ENCODE measurements at regions not wholly inside any gene's neighbourhood (a gene's known extent, or its start where the extent isn't known, plus 50 kb on each side); places are given as distances from the start of the nearest gene placed in this dataset.

- Histone ChIP-seq H3K4me1 (ENCODE audit: control insufficient read depth, insufficient read depth, low read length) (peaks cover 6% of the 10 kb centered on the region), H3K9me3 (ENCODE audit: control insufficient read depth in 2 of 2, low read length in 2 of 2) (no peaks in the 10 kb centered on the region), H3K36me3 (ENCODE audit: control insufficient read depth in 2 of 2, insufficient read depth in 2 of 2, low read length in 2 of 2) (no peaks in the 10 kb centered on the region), H3K9ac (ENCODE audit: low read length in 2 of 2) (no peak overlapping the region), H3K27me3 (ENCODE audit: control insufficient read depth in 1 of 2, insufficient read depth in 2 of 2, low read length in 2 of 2) (no peaks in the 10 kb centered on the region), H3K27ac (ENCODE audit: low read length) (no peak overlapping the region), H3K4me3 (ENCODE audit: low read length in 2 of 2) (no peak overlapping the region)
Measured at GRCh38 chr10:124287071-124287685, 131.5 kb downstream of the OAT start.

GRCh38 chr10:124286621-124287020 is 132.1 kb downstream of the OAT start:
- Histone ChIP-seq H3K36me3 (ENCODE audit: control insufficient read depth in 2 of 2, insufficient read depth in 2 of 2, low read length in 2 of 2) (no peaks in the 10 kb centered on the region), H3K27me3 (ENCODE audit: control insufficient read depth in 1 of 2, insufficient read depth in 2 of 2, low read length in 2 of 2) (no peaks in the 10 kb centered on the region), H3K27ac (ENCODE audit: low read length) (no peak overlapping the region), H3K4me3 (ENCODE audit: low read length in 2 of 2) (no peak overlapping the region), H3K9ac (ENCODE audit: low read length in 2 of 2) (no peak overlapping the region), H3K4me1 (ENCODE audit: control insufficient read depth, insufficient read depth, low read length) (peaks cover 6% of the 10 kb centered on the region), H3K9me3 (ENCODE audit: control insufficient read depth in 2 of 2, low read length in 2 of 2) (no peaks in the 10 kb centered on the region)

DNA sequence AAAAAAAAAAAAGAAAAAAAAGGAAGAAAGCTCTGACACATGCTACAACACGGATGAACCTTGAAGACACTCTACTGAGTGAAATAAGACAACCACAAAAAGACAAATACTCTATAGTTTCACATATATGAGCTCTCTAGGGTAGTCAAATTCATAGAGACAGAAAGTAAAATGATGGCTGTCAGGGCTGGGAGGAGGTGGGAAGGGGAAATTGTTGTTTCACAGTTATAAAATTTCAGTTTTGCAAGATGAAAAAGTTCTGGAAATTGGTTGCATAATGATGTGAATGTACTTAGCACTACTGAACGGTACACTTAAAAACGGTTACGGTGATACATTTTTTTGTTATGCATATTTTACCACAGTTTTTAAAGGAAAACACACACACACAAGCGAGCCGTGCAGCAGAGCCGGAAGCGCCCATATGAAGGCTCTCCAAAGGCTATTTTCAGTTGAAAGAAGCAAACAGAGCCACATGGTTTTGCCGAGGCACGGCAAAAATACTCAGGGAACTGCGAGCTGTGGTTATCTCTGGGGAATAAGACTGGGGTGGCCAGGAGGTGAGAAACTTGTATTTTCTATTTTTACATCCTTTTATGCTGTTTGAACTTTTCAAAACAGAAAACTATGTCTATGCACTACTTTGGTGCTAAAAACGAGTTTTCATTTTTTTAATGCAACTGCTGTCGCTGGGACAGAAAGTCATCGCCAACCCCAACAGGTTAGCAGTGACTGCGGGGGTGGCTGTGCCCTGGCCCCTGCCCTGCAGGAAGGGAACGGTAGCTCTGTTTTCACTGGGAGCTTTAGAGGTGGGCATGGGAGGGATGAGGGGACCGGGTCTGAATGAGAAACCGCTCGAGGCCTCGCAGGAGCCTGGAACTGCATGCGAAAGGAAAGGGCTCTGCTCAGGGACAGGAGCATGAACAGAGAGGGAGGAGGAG is 132.9 kb downstream of the OAT start:
- H3K27ac ChIP-seq (ENCODE audit: low read length) = no peak overlapping the region
- no peak overlapping the region for H3K9ac ChIP-seq (ENCODE audit: low read length in 2 of 2)
- no peak overlapping the region for H3K4me3 ChIP-seq (ENCODE audit: low read length in 2 of 2)
- H3K27me3 ChIP-seq (ENCODE audit: control insufficient read depth in 1 of 2, insufficient read depth in 2 of 2, low read length in 2 of 2) = no peaks in the 10 kb centered on the region
- H3K9me3 ChIP-seq (ENCODE audit: control insufficient read depth in 2 of 2, low read length in 2 of 2) = no peaks in the 10 kb centered on the region
- no peaks in the 10 kb centered on the region for H3K36me3 ChIP-seq (ENCODE audit: control insufficient read depth in 2 of 2, insufficient read depth in 2 of 2, low read length in 2 of 2)
- H3K4me1 ChIP-seq (ENCODE audit: control insufficient read depth, insufficient read depth, low read length) = peaks cover 6% of the 10 kb centered on the region

- Histone ChIP-seq H3K9me3 (ENCODE audit: control insufficient read depth in 2 of 2, low read length in 2 of 2) (no peaks in the 10 kb centered on the region), H3K27ac (ENCODE audit: low read length) (no peak overlapping the region)
Measured at GRCh38 chr10:124283949-124284250, 134.8 kb downstream of the OAT start.

DNA sequence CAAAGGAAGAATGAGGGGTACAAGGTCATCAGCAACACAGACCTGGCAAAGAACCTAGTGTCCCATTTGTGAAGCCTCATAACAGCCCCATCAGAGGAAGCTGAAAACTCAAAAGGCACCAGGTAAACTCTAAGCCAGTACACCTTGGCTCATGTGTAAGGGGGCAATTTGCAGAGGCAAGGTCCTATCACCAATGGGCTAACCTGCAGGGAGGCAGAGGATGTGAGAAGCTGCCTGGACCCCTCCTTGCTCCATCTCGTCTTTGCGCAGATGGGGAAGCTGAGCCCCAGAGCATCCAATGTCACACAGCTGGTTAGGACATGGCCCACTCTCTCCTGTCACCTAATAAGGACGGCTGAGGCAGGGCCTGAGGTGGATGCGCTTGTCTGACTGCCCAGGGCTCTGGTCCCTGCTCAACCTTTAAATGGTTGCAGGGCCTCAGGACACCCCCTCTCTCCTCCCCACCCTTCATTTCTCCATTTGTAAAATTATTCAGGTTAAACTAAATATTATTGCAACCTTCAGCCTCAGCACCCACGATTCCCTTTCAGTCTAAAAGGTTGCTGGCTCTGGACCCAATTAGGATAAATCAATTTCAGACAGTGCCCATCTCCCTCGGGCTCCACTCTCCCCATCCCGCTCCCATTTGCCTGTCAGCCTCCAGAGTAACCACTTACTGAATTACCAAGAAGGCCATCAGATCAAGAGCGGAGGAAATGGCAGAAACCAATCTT is 135.3 kb downstream of the OAT start:
- H3K27ac ChIP-seq (ENCODE audit: low read length) = no peak overlapping the region
- H3K4me3 ChIP-seq (ENCODE audit: low read length in 2 of 2) = no peak overlapping the region
- H3K9me3 ChIP-seq (ENCODE audit: control insufficient read depth in 2 of 2, low read length in 2 of 2) = peaks cover 0 to 4% of the 10 kb centered on the region in 2 donors
- H3K4me1 ChIP-seq (ENCODE audit: control insufficient read depth, insufficient read depth, low read length) = peaks cover 4% of the 10 kb centered on the region
- no peaks in the 10 kb centered on the region for H3K27me3 ChIP-seq (ENCODE audit: control insufficient read depth in 1 of 2, insufficient read depth in 2 of 2, low read length in 2 of 2)
- no peaks in the 10 kb centered on the region for H3K36me3 ChIP-seq (ENCODE audit: control insufficient read depth in 2 of 2, insufficient read depth in 2 of 2, low read length in 2 of 2)
- H3K9ac ChIP-seq (ENCODE audit: low read length in 2 of 2) = no peak overlapping the region

More at GRCh38 chr10:124283949-124284250, 134.8 kb downstream of the OAT start:
- Histone ChIP-seq H3K4me1 (ENCODE audit: control insufficient read depth, insufficient read depth, low read length) (peaks cover 4% of the 10 kb centered on the region), H3K9ac (ENCODE audit: low read length in 2 of 2) (no peak overlapping the region), H3K27me3 (ENCODE audit: control insufficient read depth in 1 of 2, insufficient read depth in 2 of 2, low read length in 2 of 2) (no peaks in the 10 kb centered on the region), H3K4me3 (ENCODE audit: low read length in 2 of 2) (no peak overlapping the region), H3K36me3 (ENCODE audit: control insufficient read depth in 2 of 2, insufficient read depth in 2 of 2, low read length in 2 of 2) (no peaks in the 10 kb centered on the region)

DNA sequence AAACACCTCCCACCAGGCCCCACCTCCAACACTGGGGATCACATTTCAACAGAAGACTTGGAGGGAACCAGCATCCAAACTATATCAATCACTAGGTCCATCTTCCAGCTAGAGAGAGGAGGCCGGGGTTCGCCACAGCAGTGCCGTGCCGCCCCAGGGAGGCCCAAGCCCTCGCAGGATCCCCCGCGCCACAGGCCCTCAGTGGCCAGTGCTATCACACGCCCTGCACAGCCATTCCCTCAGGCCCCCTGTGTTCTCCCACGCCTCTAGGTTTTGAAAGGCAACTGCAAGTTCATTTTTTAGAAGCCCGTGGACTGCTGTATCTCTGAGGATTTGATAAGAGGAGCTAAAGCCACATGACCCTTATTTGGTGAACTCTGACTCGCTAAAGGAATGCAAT is 136.4 kb downstream of the OAT start:
- peaks cover 4% of the 10 kb centered on the region for H3K4me1 ChIP-seq (ENCODE audit: control insufficient read depth, insufficient read depth, low read length)
- no peak overlapping the region for H3K4me3 ChIP-seq (ENCODE audit: low read length in 2 of 2)
- no peak overlapping the region for H3K27ac ChIP-seq (ENCODE audit: low read length)
- no peak overlapping the region for H3K9ac ChIP-seq (ENCODE audit: low read length in 2 of 2)
- no peaks in the 10 kb centered on the region for H3K27me3 ChIP-seq (ENCODE audit: control insufficient read depth in 1 of 2, insufficient read depth in 2 of 2, low read length in 2 of 2)
- H3K36me3 ChIP-seq (ENCODE audit: control insufficient read depth in 2 of 2, insufficient read depth in 2 of 2, low read length in 2 of 2) = no peaks in the 10 kb centered on the region
- peaks cover 0 to 4% of the 10 kb centered on the region in 2 donors for H3K9me3 ChIP-seq (ENCODE audit: control insufficient read depth in 2 of 2, low read length in 2 of 2)

GRCh38 chr10:124281666-124282065 is 137.1 kb downstream of the OAT start:
- Histone ChIP-seq H3K27ac (ENCODE audit: low read length) (no peak overlapping the region), H3K4me3 (ENCODE audit: low read length in 2 of 2) (no peak overlapping the region), H3K4me1 (ENCODE audit: control insufficient read depth, insufficient read depth, low read length) (peaks cover 4% of the 10 kb centered on the region), H3K27me3 (ENCODE audit: control insufficient read depth in 1 of 2, insufficient read depth in 2 of 2, low read length in 2 of 2) (no peaks in the 10 kb centered on the region), H3K36me3 (ENCODE audit: control insufficient read depth in 2 of 2, insufficient read depth in 2 of 2, low read length in 2 of 2) (no peaks in the 10 kb centered on the region), H3K9me3 (ENCODE audit: control insufficient read depth in 2 of 2, low read length in 2 of 2) (peaks cover 0 to 4% of the 10 kb centered on the region in 2 donors), H3K9ac (ENCODE audit: low read length in 2 of 2) (no peak overlapping the region)

DNA sequence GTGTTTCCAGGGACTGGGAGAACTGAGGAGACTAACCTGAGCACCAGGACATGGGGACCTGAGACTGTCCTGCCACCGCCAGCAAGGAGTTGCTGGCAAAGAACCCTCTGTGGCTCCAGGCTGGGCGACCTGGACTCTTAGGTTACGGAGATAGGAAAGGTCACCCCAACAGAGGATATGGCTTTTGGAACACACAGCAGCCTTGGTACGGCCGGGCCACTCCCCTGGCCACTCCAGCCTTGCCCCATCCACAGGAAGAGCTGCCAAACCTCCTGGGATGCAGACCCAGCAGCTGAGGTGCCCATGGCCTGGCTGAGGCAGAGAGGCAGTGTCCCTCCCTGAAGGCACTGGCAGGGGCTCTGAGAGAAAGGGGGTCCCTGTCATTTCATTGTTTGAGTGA is 137.8 kb downstream of the OAT start:
- Histone ChIP-seq H3K36me3 (ENCODE audit: control insufficient read depth in 2 of 2, insufficient read depth in 2 of 2, low read length in 2 of 2) (no peaks in the 10 kb centered on the region), H3K4me3 (ENCODE audit: low read length in 2 of 2) (no peak overlapping the region), H3K9me3 (ENCODE audit: control insufficient read depth in 2 of 2, low read length in 2 of 2) (peaks cover 0 to 4% of the 10 kb centered on the region in 2 donors), H3K27ac (ENCODE audit: low read length) (no peak overlapping the region), H3K4me1 (ENCODE audit: control insufficient read depth, insufficient read depth, low read length) (no peaks in the 10 kb centered on the region), H3K27me3 (ENCODE audit: control insufficient read depth in 1 of 2, insufficient read depth in 2 of 2, low read length in 2 of 2) (no peaks in the 10 kb centered on the region), H3K9ac (ENCODE audit: low read length in 2 of 2) (no peak overlapping the region)

DNA sequence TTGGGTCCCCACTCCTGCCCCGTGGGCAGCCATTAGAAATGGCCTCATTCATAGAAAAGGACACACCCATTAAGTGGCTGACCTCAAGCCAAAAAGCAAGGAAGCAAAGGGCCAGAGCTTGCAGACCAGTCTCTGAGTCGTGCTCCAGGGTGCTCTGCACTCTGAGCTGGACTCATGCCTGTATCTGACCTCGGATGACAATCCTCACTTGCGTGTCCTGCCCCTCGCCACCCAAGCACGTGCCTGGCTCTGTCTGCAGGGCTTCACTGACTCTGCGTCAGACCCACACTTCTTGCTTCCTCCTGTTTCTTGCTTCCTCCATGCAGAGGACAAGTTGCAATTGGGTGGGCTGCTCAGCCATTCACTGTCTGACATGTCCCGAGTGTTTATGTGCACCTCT is 138.8 kb downstream of the OAT start:
- H3K9me3 ChIP-seq (ENCODE audit: control insufficient read depth in 2 of 2, low read length in 2 of 2) = peaks cover 0 to 4% of the 10 kb centered on the region in 2 donors
- no peak overlapping the region for H3K27ac ChIP-seq (ENCODE audit: low read length)
- H3K36me3 ChIP-seq (ENCODE audit: control insufficient read depth in 2 of 2, insufficient read depth in 2 of 2, low read length in 2 of 2) = no peaks in the 10 kb centered on the region
- H3K9ac ChIP-seq (ENCODE audit: low read length in 2 of 2) = no peak overlapping the region
- H3K4me1 ChIP-seq (ENCODE audit: control insufficient read depth, insufficient read depth, low read length) = no peaks in the 10 kb centered on the region
- no peak overlapping the region for H3K4me3 ChIP-seq (ENCODE audit: low read length in 2 of 2)
- H3K27me3 ChIP-seq (ENCODE audit: control insufficient read depth in 1 of 2, insufficient read depth in 2 of 2, low read length in 2 of 2) = no peaks in the 10 kb centered on the region

- Histone ChIP-seq H3K9me3 (ENCODE audit: control insufficient read depth in 2 of 2, low read length in 2 of 2) (peaks cover 0 to 4% of the 10 kb centered on the region in 2 donors), H3K4me3 (ENCODE audit: low read length in 2 of 2) (no peak overlapping the region), H3K27ac (ENCODE audit: low read length) (no peak overlapping the region), H3K27me3 (ENCODE audit: control insufficient read depth in 1 of 2, insufficient read depth in 2 of 2, low read length in 2 of 2) (no peaks in the 10 kb centered on the region), H3K36me3 (ENCODE audit: control insufficient read depth in 2 of 2, insufficient read depth in 2 of 2, low read length in 2 of 2) (no peaks in the 10 kb centered on the region), H3K4me1 (ENCODE audit: control insufficient read depth, insufficient read depth, low read length) (no peaks in the 10 kb centered on the region), H3K9ac (ENCODE audit: low read length in 2 of 2) (no peak overlapping the region)
Measured at GRCh38 chr10:124279298-124279697, 139.4 kb downstream of the OAT start.

Data from stomach smooth muscle (tissue), 2 donors.